GM23248 (cell line): ENCODE measurements at regions not wholly inside any gene's neighbourhood (a gene's known extent, or its start where the extent isn't known, plus 50 kb on each side); places are given as distances from the start of the nearest gene placed in this dataset. TPM values are rescaled to one million over a fixed set of nuclear protein-coding genes. Genes with fewer than 3 reads are reported as not detected.
"Not testable (repeated sequence)": the region's sequence is repeated elsewhere in the genome, so short reads cannot be mapped to it uniquely, and the experiment has no call there.

Experiments used
- DNase-seq: peaks from one replicate; pipeline ENCODE4 v3.0.0-alpha.2; 2015
- H2AFZ ChIP-seq: fragments of 200-600 bp; sonication (generic); 2 replicates; pipeline ENCODE4 v1.6.1; 2016; ENCODE audit warnings: antibody characterized with exemption
- H3F3A ChIP-seq: fragments of 200-600 bp; sonication (generic); 2 replicates; pipeline ENCODE4 v1.6.1; 2016; ENCODE audit warnings: mild to moderate bottlenecking, antibody characterized with exemption, mixed run types; ENCODE audit not compliant: insufficient read depth
- H3K27ac ChIP-seq: fragments of 200-600 bp; sonication (generic); 2 replicates; pipeline ENCODE4 v1.5.1; 2016; ENCODE audit warnings: mild to moderate bottlenecking
- H3K27me3 ChIP-seq: fragments of 200-600 bp; sonication (generic); replicated peaks from 2 replicates; pipeline ENCODE4 v1.6.1; 2016; ENCODE audit warnings: mild to moderate bottlenecking; ENCODE audit not compliant: insufficient read depth
- H3K36me3 ChIP-seq: fragments of 200-600 bp; sonication (generic); 2 replicates; pipeline ENCODE4 v1.6.1; 2016; ENCODE audit warnings: low read depth, mild to moderate bottlenecking
- H3K4me1 ChIP-seq: fragments of 200-600 bp; sonication (generic); 2 replicates; pipeline ENCODE4 v1.6.1; 2016; ENCODE audit warnings: mild to moderate bottlenecking; ENCODE audit not compliant: insufficient read depth
- H3K4me2 ChIP-seq: fragments of 200-600 bp; sonication (generic); one replicate; pipeline ENCODE4 v1.6.1; 2016; ENCODE audit warnings: mild to moderate bottlenecking; ENCODE audit not compliant: unreplicated experiment
- H3K4me3 ChIP-seq: fragments of 200-600 bp; sonication (generic); 2 replicates; pipeline ENCODE4 v1.5.1; 2016; ENCODE audit warnings: mild to moderate bottlenecking
- H3K79me2 ChIP-seq: fragments of 200-600 bp; sonication (generic); 2 replicates; pipeline ENCODE4 v1.6.1; 2016; ENCODE audit warnings: mild to moderate bottlenecking; ENCODE audit not compliant: insufficient read depth
- H3K9ac ChIP-seq: fragments of 200-600 bp; sonication (generic); 2 replicates; pipeline ENCODE4 v1.6.1; 2016; ENCODE audit warnings: mild to moderate bottlenecking
- H3K9me2 ChIP-seq: fragments of 200-600 bp; sonication (generic); 2 replicates; pipeline ENCODE4 v1.6.1; 2016; ENCODE audit warnings: mixed run types, mild to moderate bottlenecking, moderate library complexity; ENCODE audit not compliant: insufficient read depth
- H3K9me3 ChIP-seq: fragments of 200-600 bp; sonication (generic); one replicate; pipeline ENCODE4 v1.6.1; 2017; ENCODE audit warnings: low read depth
- H4K20me1 ChIP-seq: fragments of 200-600 bp; sonication (generic); 2 replicates; pipeline ENCODE4 v1.6.0; 2016; ENCODE audit not compliant: insufficient read depth
- EZH2 ChIP-seq: fragments of 200-600 bp; sonication (generic); IDR thresholded peaks from 2 replicates; pipeline ENCODE4 v1.6.1; 2018; ENCODE audit warnings: antibody characterized with exemption, mild to moderate bottlenecking; ENCODE audit not compliant: insufficient read depth, poor library complexity, severe bottlenecking
- EZH2phosphoT487 ChIP-seq: fragments of 200-600 bp; sonication (generic); IDR thresholded peaks from 2 replicates; pipeline ENCODE4 v1.6.1; 2018; ENCODE audit warnings: antibody characterized with exemption, moderate library complexity, mild to moderate bottlenecking, low read depth; ENCODE audit not compliant: insufficient read depth
- WGBS, 2 experiments: methylation state at CpG; one replicate each; pipeline ENCODE4 v1.1.6; 2015 to 2017; ENCODE audit warnings: low lambda C conversion rate in 2 of 2, low coverage in 1 of 2; ENCODE audit errors: missing lambda C conversion rate in 2 of 2; 5-methylcytosine and 5-hydroxymethylcytosine counted together
- in situ Hi-C: fragments of 300-500 bp; cut with MboI; formaldehyde crosslinking; loops from 2 replicates; pipeline ENCODE4 v1.15.0; 2020
- microRNA counts: library from miRNA; unstranded; fragments of <30 nt; microRNA quantifications from one replicate; lab custom pipeline; 2016
- microRNA-seq: library from miRNA; unstranded; fragments of <30 nt; microRNA quantifications from one replicate; pipeline ENCODE4, GENCODE V29; 2016; ENCODE audit warnings: borderline number of aligned reads
- small RNA-seq: library from RNA; depleted of rRNA; stranded (forward); fragments of <200 nt; gene quantifications from one replicate; pipeline ENCODE3, GENCODE V24; 2014; ENCODE audit warnings: low read depth, low replicate concordance

DNA sequence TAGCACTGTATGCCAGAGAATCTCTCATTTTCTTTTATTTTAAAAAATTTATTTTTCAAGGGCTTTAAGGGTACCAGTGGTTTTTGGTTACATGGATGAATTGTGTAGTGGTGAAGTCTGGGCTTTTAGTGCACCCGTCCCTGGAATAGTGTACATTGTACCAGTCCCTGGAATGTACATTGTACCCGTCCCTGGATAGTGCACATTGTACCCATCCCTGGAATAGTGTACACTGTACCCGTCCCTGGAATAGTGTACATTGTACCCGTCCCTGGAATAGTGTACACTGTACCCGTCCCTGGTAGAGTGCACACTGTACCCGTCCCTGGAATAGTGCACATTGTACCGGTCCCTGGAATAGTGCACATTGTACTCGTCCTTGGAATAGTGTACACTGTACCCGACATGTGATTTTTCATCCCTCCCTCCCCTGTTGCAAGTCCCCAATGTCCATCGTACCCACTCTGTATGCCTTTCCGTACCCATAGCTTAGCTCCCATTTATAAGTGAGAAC, 56.1 kb upstream of the HELT start:
- Histone ChIP-seq H3K27ac (no peak overlapping the region), H3K9me2 (no peaks in the 10 kb centered on the region), H3K27me3 (peaks cover 4% of the 10 kb centered on the region; the same call in 1 of the 2 replicates), H3K4me3 (no peak overlapping the region), H2AFZ (no peak overlapping the region), H3F3A (no peaks in the 10 kb centered on the region), H3K4me2 (no peak overlapping the region), H4K20me1 (no peaks in the 10 kb centered on the region), H3K9ac (no peak overlapping the region), H3K9me3 (no peaks in the 10 kb centered on the region), H3K36me3 (no peaks in the 10 kb centered on the region), H3K4me1 (no peaks in the 10 kb centered on the region), H3K79me2 (no peaks in the 10 kb centered on the region)
- no peak for DNase-seq
- in situ Hi-C loops, result no loop called here
- no peak for TF ChIP-seq EZH2
- no peak for TF ChIP-seq EZH2phosphoT487
- WGBS, 2 experiments, result 39 to 48% methylated on average over 11 of the region's 11 CpGs

DNA sequence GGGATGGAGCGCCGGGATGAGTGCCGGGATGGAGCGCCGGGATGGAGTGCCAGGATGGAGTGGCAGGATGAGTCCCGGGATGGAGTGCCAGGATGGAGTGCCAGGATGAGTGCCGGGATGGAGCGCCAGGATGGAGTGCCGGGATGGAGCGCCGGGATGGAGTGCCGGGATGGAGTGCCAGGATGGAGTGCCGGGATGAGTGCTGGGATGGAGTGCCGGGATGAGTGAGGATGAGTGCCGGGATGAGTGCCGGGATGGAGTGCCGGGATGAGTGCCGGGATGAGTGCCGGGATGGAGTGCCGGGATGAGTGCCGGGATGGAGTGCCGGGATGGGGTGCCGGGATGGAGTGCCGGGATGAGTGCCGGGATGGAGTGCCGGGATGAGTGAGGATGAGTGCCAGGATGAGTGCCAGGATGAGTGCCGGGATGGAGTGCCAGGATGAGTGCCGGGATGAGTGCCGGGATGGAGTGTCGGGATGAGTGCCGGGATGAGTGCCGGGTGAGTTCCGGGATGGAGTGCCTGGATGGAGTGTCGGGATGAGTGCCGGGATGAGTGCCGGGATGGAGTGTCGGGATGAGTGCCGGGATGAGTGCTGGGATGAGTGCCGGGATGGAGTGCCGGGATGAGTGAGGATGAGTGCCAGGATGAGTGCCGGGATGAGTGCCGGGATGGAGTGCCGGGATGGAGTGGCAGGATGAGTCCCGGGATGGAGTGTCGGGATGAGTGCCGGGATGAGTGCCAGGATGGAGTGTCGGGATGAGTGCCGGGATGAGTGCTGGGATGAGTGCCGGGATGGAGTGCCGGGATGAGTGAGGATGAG, 52.9 kb upstream of the HELT start:
- H3K4me2 ChIP-seq, in situ Hi-C loops, H3K27me3 ChIP-seq, H2AFZ ChIP-seq, H3K36me3 ChIP-seq, H3K9ac ChIP-seq, H3K79me2 ChIP-seq, DNase-seq, H3K4me3 ChIP-seq, H4K20me1 ChIP-seq, H3K9me3 ChIP-seq, H3F3A ChIP-seq, H3K4me1 ChIP-seq, H3K9me2 ChIP-seq, H3K27ac ChIP-seq: not testable (repeated sequence)
- WGBS, 2 experiments, result 85 to 93% methylated on average over 6 to 43 of the region's 50 CpGs

DNA sequence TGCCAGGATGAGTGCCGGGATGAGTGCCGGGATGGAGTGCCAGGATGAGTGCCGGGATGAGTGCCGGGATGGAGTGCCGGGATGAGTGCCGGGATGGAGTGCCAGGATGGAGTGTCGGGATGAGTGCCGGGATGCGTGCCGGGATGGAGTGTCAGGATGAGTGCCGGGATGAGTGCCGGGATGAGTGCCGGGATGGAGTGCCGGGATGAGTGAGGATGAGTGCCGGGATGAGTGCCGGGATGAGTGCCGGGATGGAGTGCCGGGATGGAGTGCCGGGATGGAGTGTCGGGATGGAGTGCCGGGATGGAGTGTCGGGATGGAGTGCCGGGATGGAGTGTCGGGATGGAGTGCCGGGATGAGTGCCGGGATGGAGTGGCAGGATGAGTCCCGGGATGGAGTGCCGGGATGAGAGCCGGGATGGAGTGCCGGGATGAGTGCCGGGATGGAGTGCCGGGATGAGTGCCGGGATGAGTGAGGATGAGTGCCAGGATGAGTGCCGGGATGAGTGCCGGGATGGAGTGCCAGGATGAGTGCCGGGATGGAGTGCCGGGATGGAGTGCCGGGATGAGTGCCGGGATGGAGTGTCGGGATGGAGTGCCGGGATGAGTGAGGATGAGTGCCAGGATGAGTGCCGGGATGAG, 52.1 kb upstream of the HELT start:
- H3K4me1 ChIP-seq, H3F3A ChIP-seq, H3K79me2 ChIP-seq, DNase-seq, H4K20me1 ChIP-seq, H3K36me3 ChIP-seq, H3K4me2 ChIP-seq, H3K9ac ChIP-seq, H3K27me3 ChIP-seq, H3K9me2 ChIP-seq, H2AFZ ChIP-seq, H3K4me3 ChIP-seq, H3K9me3 ChIP-seq, in situ Hi-C loops, H3K27ac ChIP-seq: not testable (repeated sequence)
- WGBS, 2 experiments, result 91 to 95% methylated on average over 4 to 34 of the region's 42 CpGs

DNA sequence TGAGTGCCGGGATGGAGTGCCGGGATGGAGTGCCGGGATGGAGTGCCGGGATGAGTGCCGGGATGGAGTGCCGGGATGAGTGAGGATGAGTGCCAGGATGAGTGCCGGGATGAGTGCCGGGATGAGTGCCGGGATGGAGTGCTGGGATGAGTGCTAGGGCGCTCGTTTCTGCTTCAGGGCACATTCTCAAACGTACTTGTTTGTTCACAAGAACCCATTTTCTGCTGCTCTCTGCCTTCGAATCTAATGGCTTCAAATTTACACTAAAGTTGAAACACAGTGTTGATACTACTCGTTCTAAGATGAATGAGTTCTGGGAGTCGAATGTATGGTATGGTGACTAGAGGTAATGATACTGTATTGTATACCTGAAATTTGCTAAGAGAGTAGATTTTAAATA, 50.6 kb upstream of the HELT start:
- H3K36me3 ChIP-seq, H3K4me3 ChIP-seq, H3K9me3 ChIP-seq, H2AFZ ChIP-seq, DNase-seq, H3K9ac ChIP-seq, H3F3A ChIP-seq, in situ Hi-C loops, H3K9me2 ChIP-seq, H3K27me3 ChIP-seq, H4K20me1 ChIP-seq, H3K4me1 ChIP-seq, H3K4me2 ChIP-seq, H3K27ac ChIP-seq, H3K79me2 ChIP-seq: not testable (repeated sequence)
- 65 to 78% methylated on average over 7 to 15 of the region's 15 CpGs for WGBS, 2 experiments

DNA sequence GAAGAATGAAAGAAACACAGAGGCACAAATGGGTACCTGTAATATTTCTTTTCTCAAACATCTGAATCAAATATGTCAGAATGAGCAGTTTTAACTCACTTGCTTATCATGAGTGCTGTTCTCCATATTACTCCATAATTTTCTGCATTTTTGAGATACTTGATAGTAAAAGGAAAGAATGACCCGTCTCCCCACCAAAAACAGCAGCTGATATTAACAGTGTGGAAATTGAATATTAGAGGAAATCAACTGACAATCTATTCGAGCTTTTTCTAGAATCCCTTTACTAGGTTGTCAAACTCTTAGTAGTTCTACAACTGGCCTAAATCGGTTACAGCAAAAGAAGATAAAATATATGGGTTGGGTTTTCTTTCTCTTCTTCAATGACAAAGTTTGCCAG, 49.9 kb upstream of the HELT start:
- Histone ChIP-seq H3K27ac (no peak overlapping the region), H4K20me1 (no peaks in the 10 kb centered on the region), H3K79me2 (no peaks in the 10 kb centered on the region), H3K4me1 (no peaks in the 10 kb centered on the region), H3K9me2 (no peaks in the 10 kb centered on the region), H3K9ac (no peak overlapping the region), H3K36me3 (no peaks in the 10 kb centered on the region), H3K4me3 (no peak overlapping the region), H3F3A (no peaks in the 10 kb centered on the region), H3K4me2 (no peak overlapping the region), H2AFZ (no peak overlapping the region), H3K9me3 (no peaks in the 10 kb centered on the region), H3K27me3 (no peaks in the 10 kb centered on the region)
- TF ChIP-seq EZH2 (no peak), EZH2phosphoT487 (no peak)
- 12 to 13% methylated on average over 3 of the region's 3 CpGs for WGBS, 2 experiments
- DNase-seq, result no peak
- in situ Hi-C loops, result no loop called here

MicroRNAs in the stretch of these regions (microRNA counts, 767-probe panel; counts per million panel counts)
- microRNA hsa-miR-4455 (lab: Ali Mortazavi, UCI), result 2,301 counts per million, percentile 86 among the panel's probes with 10 or more counts

Small RNA genes lying in the stretch of these regions (microRNA-seq; reads per million reads assigned to microRNA genes)
- gene MIR4455, result not detected

Small RNA genes lying in the stretch of these regions (small RNA-seq; reads per million reads assigned to genes)
- gene MIR4455, result not detected
